Stimulated activated naive CD8-positive, alpha-beta T cell treated with anti-CD3 and anti-CD28 coated beads, Interleukin-15, Interleukin-2, amounts not matched to agents 100 U/mL and 50 U/mL, for 24 hours (primary cell): ENCODE measurements at regions not wholly inside any gene's neighbourhood (a gene's known extent, or its start where the extent isn't known, plus 50 kb on each side); places are given as distances from the start of the nearest gene placed in this dataset.

Experiments used
- ATAC-seq: fragments of 150-1000 bp; cut with Tn5 transposase; one replicate; pipeline ENCODE4 v1.10.0; 2021
- DNase-seq: peaks from one replicate; pipeline ENCODE4 v3.0.0; 2021

- ATAC-seq (no peak), DNase-seq (no peak)
These were observed 484.2 kb downstream of the IRX1 start for GRCh38 chr5:4079831-4080230.

- ATAC-seq (no peak), DNase-seq (no peak)
These were observed 484.7 kb downstream of the IRX1 start for GRCh38 chr5:4080370-4080769.

GRCh38 chr5:4081059-4081458 is 485.4 kb downstream of the IRX1 start:
- ATAC-seq, result no peak
- no peak for DNase-seq

DNA sequence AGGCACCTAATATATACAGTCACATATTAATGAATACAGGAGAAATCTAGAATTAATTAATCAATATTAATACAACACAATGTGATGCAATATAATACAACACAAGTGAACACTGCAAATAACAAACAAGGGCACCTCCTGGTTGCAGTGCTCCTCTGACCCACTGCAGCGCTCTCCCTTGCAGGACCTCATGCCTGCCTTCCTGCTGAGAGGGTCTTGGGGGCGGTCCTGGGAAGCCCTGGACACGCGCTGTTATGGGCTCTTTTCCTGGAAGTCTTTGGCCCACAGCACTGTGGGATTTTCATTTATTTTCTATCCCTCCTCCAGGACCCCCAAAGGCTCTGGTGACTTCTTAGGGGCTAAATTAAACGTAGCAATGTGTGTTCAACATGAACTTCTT is 485.8 kb downstream of the IRX1 start:
- ATAC-seq (no peak), DNase-seq (no peak)

- no peak for DNase-seq
These were observed 487.4 kb downstream of the IRX1 start for GRCh38 chr5:4082966-4083564.

DNA sequence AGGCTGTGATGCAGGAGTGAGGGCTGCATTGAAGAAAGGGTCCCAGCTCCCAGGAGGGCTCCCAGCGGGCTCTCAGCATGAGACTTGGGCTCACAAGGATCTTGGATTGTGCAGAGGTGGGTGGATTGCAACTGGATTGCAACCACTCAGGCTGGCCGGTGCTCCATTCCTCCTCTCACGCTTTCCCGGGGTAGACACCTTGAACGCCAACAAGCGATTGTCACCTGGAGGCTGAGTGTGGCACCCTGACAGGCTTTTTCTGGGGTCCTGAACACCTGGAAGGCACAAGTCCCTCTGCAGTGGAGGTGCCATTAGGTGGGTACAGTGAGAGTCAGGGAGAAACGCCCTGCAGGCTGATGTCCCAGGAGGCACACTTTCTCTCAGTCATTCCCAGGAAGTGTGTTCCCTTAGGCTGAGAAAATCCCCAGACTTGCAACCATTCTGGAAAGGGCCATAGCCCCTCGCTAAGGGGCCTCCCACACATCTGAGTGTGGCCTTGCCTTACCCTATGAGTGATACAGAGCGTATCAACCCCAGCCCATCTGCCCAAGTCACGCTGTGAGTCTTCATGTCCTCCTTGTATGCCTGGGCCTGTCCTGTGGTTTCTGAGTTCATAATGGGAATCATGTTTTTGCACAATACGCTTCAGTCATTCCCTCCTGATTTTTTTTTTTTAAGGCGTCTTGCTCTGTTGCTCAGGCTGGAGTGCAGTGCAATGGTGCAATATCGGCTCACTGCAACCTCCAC is 488.1 kb downstream of the IRX1 start:
- ATAC-seq (no peak), DNase-seq (no peak)

More at GRCh38 chr5:4082966-4083564, 487.4 kb downstream of the IRX1 start:
- ATAC-seq, result no peak

DNA sequence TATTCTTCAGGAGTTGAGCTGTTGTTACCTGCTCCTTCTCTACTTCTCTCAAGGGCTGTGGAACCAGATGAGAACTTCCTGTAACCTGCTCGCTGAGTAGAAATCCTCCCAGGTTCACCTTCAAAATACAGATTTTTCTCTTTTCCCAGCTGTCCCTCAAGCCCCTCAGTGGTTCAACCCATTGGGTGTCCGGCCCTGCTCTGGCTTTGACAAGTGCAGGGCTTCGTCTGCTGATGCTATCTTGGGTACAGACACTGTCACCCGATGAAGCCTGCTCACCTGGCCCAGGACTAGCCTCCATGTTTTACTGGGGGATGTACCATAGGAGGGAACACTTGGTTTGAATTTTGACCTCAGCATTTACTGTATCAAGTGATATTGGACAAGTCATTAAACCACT is 490.4 kb downstream of the IRX1 start:
- ATAC-seq (no peak), DNase-seq (no peak)

DNA sequence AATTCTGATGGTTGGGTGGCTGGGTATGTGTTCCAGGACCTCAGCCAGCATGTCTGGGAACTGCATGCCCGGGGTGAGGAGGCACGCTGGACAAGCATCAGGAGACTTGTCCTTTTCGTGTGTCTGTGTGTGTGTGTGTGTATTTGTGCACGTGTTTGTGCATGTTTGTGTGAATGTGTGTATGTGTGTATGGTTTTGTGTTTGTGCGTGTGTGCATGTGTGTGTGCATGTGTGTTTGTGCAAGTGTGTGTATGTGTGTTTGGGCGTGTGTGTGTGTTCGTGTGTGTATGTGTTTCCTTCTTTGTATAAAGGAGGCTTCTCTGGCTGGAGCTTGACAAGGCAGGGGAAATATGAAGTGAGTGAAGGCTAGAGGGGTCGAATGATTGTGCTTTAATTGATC is 491.5 kb downstream of the IRX1 start:
- ATAC-seq (no peak), DNase-seq (no peak)

DNA sequence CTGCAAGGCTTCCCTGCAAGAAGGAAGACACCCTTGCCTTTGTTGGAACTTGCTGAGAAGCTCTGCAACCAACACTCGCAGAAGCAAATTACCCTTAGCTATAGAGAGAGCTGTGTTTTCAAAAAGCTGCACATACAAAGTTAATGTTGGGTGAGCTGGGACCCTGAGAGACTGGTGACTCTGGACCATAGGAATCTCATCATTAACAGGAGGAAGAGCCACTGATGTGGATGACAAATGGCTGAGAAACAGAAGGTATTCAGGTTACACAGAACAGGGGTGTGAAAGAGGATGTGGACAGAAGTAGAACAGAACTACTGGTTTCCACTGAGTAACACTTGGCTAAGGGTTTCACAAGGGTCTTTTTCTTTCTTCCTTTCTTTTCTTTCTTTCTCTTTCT is 493.5 kb downstream of the IRX1 start:
- ATAC-seq (no peak), DNase-seq (no peak)

DNA sequence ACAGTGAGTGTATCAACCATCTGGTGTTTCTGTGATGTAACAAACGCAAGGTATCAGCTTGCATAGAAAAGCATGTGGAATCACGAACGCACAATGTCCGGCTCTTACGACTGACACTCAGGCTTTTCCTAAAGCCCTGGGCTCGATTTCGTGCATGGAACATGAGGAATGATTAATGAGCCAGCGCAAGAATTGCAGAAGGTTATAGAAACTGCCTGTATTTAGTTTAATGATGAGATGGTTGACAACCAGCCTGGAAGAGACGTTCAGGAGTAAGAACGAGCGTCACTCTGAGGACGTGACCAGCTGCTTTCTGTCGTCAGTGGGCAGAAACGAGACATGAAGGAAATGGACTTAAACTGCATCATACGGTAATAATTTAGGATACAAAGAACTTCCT is 497.6 kb downstream of the IRX1 start:
- ATAC-seq (no peak), DNase-seq (no peak)

DNA sequence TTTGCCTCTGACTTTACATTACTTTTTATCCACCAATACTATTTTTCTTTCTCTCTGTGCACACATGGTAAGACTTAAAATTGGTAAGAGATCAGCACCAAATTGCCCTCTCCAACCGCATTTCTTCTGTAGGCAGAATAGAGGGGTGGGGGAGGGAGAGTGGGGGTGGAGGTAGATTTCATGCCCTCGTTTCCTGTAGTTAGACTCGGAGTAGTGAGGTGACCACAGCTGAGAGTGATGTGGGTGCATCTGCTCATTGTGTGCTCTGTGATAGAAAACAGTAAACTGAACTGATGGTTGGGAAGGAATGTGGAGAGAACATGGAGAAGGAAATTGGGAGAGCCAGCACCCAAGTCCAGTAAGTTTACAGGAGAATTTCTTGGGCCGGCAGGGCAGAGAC is 498.3 kb downstream of the IRX1 start:
- DNase-seq (no peak), ATAC-seq (no peak)

GRCh38 chr5:4095918-4096630 is 500.4 kb downstream of the IRX1 start:
- ATAC-seq (no peak), DNase-seq (no peak)

DNA sequence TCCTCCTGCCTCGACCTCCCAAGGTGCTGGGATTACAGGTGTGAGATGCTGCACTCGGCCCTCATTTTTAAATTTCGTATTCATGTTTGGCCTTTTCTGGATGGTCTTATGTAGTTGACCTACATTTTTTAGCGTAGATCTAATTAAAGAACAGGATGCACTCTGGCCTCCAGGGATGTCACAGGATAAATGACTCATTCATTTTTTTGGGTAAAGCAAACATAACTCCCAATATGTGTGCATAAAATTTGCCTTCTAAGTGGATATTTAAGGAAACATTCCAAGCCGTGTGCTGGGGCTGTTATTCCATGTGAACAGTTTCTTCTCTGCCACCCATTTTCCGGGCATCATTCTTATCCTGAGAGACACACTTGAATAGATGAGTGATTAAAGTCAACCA is 501.6 kb downstream of the IRX1 start:
- no peak for DNase-seq
- no peak for ATAC-seq

- ATAC-seq (no peak), DNase-seq (no peak)
These were observed 502.6 kb downstream of the IRX1 start for GRCh38 chr5:4098226-4098625.

DNA sequence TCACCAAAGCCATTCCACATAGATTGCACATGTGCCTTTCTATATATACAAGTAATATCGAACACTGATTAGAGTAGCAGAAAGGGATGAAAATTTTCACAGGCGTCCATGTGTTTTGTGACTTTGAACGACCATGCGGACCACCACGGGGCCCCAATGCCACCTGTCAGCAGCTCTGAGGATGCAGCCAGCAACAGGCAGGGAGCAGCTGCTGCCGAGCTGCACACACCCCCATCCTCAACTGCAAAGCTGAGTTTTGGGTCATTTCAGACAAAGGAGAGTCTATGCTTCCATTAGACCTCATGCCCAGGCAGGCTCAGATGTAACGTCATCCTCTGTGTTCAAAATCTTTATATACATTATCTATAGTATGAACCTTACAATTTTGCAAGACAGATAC is 503.8 kb downstream of the IRX1 start:
- DNase-seq (no peak), ATAC-seq (no peak)

DNA sequence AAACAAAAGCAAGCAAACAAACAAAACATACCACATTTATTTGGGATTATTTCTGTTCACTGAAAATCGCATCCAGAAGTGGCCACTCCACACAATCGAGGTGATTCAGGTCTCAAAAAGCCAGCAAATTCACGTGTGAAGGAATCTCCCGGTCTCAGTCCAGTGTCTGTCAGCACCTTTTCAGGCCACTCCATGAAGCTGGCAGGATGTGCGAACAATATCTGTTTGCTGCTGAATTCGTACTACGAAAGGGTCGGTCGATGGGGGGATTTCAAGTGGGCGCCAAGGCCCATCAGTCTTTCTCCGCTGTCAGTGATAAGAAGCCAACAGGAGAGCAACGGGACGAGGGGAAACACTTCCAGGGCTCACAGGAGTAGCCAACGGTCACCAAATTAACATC is 505.1 kb downstream of the IRX1 start:
- DNase-seq (no peak), ATAC-seq (no peak)

- DNase-seq (no peak), ATAC-seq (no peak)
These were observed 505.6 kb downstream of the IRX1 start for GRCh38 chr5:4101189-4101588.

GRCh38 chr5:4104831-4105597 is 509.4 kb downstream of the IRX1 start:
- no peak for ATAC-seq
- no peak for DNase-seq

DNA sequence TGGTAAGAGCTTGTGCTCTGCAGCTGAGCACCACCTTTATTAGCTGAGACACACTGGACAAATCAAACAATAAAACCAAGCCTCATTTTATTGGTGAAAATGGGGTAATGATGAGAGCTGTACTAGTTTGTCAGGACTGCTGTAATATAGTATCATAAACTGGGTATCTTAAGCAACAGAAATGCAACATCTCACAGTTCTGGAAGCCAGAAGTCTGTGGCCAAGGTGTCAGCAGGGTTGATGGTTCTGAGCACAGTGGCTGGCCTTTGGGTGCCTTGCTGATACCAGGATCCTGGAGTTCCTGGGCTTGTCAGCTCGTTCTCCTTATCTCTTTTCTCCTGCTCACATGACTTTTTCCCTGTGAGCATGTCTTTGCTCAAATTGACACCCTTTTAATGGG is 513.1 kb downstream of the IRX1 start:
- DNase-seq (no peak), ATAC-seq (no peak)

- no peak for ATAC-seq
- no peak for DNase-seq
These were observed 517.8 kb downstream of the IRX1 start for GRCh38 chr5:4113426-4113825.

GRCh38 chr5:4113905-4114304 is 518.3 kb downstream of the IRX1 start:
- DNase-seq (no peak), ATAC-seq (no peak)

DNA sequence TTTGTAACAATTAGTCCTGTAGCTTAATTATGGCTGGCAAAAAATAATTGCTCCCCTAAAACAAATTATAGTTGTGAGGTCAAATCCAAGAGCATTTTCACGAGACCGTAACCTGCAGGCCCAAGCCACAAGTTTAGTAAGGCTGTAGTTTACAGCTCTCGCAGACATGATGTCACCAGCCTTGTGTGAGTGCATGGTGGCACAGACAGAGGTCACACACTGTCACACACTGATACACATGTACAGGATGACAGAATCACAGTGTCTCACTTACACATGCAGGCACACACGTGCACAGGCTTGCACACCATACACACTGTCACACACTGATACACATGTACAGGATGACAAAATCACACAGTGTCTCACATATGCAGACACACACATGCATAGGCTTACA is 518.8 kb downstream of the IRX1 start:
- ATAC-seq (no peak), DNase-seq (no peak)

DNA sequence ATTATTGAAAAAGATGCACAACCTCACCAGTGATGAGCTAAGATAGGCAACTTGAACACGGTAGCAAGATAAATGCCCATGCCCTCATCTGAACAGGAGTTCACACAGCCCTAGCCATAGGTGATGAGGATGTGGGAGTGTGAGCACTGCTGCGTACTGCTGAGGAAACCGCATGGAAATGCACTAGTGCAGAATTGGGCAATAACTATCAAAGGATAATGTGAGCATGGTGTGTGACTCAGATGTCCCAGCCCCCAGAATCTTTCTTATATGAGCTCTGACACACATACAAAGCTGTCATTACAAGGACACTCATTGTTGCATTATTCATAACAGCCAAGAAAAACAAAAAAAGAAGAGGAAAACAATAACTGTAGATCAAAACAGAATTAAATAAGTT is 521.2 kb downstream of the IRX1 start:
- DNase-seq, result no peak
- no peak for ATAC-seq
